Type B pancreatic cell (in vitro differentiated cells): ENCODE measurements at regions not wholly inside any gene's neighbourhood (a gene's known extent, or its start where the extent isn't known, plus 50 kb on each side); places are given as distances from the start of the nearest gene placed in this dataset.

Experiments used
- DNase-seq: peaks from one replicate; pipeline ENCODE4 v3.0.0; 2021; ENCODE audit warnings: mixed read lengths; ENCODE audit not compliant: unreplicated experiment; ENCODE audit errors: extremely low spot score
- H3K27ac Mint-ChIP-seq: 2 replicates; pipeline ENCODE4 v1.8.0; 2021; ENCODE audit warnings: mild to moderate bottlenecking, mixed read lengths
- H3K27me3 Mint-ChIP-seq: 2 replicates; pipeline ENCODE4 v1.8.0; 2021; ENCODE audit warnings: mixed read lengths
- H3K36me3 Mint-ChIP-seq: 2 replicates; pipeline ENCODE4 v1.8.0; 2021; ENCODE audit warnings: mixed read lengths
- H3K4me1 Mint-ChIP-seq: one replicate; pipeline ENCODE4 v1.8.0; 2021; ENCODE audit warnings: mixed read lengths; ENCODE audit not compliant: unreplicated experiment
- H3K4me3 Mint-ChIP-seq: 2 replicates; pipeline ENCODE4 v1.8.0; 2021; ENCODE audit warnings: mild to moderate bottlenecking, mixed read lengths
- H3K9me3 Mint-ChIP-seq: 2 replicates; pipeline ENCODE4 v1.8.0; 2021; ENCODE audit warnings: mixed read lengths
- TF ChIP-seq, protein P1 (sequence below): fragments of 200-600 bp; sonication (generic); conservative IDR thresholded peaks from 2 replicates; pipeline ENCODE4 v1.5.0; 2021; ENCODE audit warnings: antibody characterized with exemption, mild to moderate bottlenecking

DNA sequence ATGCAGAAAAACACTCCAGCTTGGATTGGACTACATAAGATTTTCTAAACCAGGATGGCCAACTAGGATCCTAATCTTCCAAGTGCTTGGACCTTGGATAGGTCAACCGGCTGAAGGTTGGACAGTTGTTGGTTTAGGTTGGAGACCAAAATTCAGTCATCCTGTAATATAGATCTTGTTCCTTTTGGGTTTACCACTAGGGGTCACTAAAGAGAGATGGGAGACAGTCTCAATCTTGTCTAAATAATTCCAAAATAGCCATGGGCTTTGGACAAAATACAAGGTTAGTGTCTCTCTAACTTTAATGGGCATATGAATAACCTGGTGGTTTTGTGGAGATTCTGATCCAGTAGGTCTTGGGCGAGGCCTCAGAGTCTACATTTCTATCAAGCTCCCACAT lies 148.7 kb upstream of the ERCC6L2 start:
- peaks cover 4% of the 10 kb centered on the region for H3K9me3 Mint-ChIP-seq
- H3K27me3 Mint-ChIP-seq: no peaks in the 10 kb centered on the region
- no peak overlapping the region for H3K4me3 Mint-ChIP-seq
- no peak overlapping the region for H3K27ac Mint-ChIP-seq
- peaks cover 6% of the 10 kb centered on the region for H3K4me1 Mint-ChIP-seq
- TF ChIP-seq, protein P1, sequence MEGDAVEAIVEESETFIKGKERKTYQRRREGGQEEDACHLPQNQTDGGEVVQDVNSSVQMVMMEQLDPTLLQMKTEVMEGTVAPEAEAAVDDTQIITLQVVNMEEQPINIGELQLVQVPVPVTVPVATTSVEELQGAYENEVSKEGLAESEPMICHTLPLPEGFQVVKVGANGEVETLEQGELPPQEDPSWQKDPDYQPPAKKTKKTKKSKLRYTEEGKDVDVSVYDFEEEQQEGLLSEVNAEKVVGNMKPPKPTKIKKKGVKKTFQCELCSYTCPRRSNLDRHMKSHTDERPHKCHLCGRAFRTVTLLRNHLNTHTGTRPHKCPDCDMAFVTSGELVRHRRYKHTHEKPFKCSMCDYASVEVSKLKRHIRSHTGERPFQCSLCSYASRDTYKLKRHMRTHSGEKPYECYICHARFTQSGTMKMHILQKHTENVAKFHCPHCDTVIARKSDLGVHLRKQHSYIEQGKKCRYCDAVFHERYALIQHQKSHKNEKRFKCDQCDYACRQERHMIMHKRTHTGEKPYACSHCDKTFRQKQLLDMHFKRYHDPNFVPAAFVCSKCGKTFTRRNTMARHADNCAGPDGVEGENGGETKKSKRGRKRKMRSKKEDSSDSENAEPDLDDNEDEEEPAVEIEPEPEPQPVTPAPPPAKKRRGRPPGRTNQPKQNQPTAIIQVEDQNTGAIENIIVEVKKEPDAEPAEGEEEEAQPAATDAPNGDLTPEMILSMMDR: peak; percentile 77
- no peaks in the 10 kb centered on the region for H3K36me3 Mint-ChIP-seq
- DNase-seq: no peak

DNA sequence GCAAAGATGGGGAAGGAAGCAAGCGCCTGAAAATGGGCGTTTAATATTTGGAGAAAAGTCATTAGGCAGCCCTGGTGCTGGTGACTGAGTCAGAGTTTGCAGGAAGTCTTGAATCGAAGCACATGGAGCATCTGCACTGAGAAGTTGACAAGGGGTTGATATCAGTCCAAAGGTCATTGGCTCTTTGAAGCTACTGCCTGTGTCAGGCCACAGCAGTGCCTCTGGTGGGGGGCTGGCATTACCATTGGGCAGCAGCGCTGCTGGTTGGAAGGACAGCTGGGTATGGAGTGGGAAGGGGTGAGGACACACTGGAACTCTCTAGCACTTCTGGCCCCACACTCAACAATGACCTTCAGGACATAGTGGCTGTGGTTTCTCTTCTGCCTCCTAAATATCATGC lies 150.4 kb upstream of the ERCC6L2 start:
- no peak overlapping the region for H3K4me3 Mint-ChIP-seq
- TF ChIP-seq, protein P1: no peak
- no peaks in the 10 kb centered on the region for H3K36me3 Mint-ChIP-seq
- DNase-seq: no peak
- H3K27me3 Mint-ChIP-seq: no peaks in the 10 kb centered on the region
- no peak overlapping the region for H3K27ac Mint-ChIP-seq
- H3K9me3 Mint-ChIP-seq: peaks cover 4% of the 10 kb centered on the region
- peaks cover 5% of the 10 kb centered on the region for H3K4me1 Mint-ChIP-seq

DNA sequence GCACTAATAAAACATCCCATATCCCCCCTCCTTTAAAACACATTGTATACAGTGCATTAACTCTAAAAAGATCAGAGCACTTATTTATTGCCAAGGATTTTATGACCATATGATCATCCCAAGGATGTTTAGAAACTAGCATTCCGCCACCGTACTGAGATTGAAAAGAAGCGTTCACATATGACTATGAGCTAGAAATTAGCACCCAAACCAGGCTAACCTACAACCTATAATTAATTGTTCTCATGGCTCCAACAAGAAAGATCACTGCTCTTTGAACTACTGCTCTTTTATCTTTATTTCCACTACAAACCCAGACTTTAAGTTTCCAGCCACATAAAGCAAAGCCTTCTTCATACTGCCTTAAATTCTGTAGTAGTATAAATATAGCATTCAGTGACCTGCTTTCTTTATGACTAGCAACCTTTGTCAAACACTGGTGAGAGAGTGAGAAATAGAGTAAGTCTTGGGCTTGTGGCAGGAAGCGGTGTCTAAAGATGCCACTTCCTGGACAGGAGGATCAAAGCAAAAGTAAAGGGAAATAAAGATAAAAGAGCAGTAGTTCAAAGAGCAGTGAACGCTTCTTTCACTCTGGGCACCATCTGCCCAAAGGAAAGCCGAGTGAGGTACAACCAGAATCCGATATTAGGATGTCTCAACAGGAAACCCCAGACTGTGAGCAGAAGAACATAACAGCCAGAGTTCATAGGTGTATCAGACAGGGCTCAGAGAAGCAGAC lies 151.1 kb upstream of the ERCC6L2 start:
- Mint-ChIP-seq H3K27me3 (no peaks in the 10 kb centered on the region), H3K9me3 (peaks cover 4% of the 10 kb centered on the region), H3K4me3 (no peak overlapping the region), H3K36me3 (no peaks in the 10 kb centered on the region), H3K27ac (no peak overlapping the region), H3K4me1 (peaks cover 5% of the 10 kb centered on the region)
- DNase-seq: no peak
- TF ChIP-seq, protein P1: no peak

DNA sequence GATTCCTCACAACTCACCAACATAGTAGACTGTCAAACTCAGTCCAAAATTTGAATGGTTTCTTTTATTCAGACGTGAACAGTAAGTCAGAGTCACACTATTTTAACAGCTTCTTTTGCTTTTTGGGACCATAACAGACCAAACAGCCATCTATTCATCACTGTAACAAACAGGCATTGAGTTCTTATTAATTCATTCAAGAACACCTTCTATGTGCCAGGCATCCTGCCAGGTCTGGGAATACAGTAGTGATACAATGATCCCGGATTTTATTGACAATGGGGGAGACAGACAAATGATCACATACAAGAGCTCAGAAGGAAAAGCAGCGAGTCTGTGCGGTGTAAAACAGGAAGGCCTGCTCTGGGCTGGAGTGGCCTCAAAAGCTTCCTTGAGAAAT lies 153.3 kb upstream of the ERCC6L2 start:
- DNase-seq: no peak
- TF ChIP-seq, protein P1: no peak
- Mint-ChIP-seq H3K27me3 (no peaks in the 10 kb centered on the region), H3K27ac (no peak overlapping the region), H3K9me3 (peaks cover 13% of the 10 kb centered on the region), H3K4me3 (no peak overlapping the region), H3K4me1 (peaks cover 5% of the 10 kb centered on the region), H3K36me3 (no peaks in the 10 kb centered on the region)

DNA sequence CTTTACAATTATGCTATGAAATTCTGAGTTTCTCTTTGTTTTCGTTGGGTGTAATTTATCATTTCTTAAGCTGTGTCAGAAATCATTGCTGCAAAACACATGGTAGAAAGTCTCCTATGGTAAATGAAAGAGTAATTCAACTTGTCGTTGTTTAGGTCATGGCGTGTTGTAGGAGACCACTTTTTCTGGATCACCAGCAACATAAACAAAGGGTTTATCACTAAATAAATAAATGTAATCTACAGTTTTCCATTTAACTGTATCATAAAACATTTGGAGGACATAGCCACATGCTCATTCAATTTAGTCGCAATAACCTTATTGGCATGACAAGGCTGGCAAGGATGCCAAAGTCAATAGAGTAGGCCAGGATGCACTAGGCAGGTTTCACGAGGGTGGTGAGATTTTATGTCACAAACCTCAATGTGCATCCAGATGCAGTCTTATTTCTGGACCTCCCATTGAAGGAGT lies 154.4 kb upstream of the ERCC6L2 start:
- no peak overlapping the region for H3K4me3 Mint-ChIP-seq
- H3K36me3 Mint-ChIP-seq: no peaks in the 10 kb centered on the region
- peaks cover 13% of the 10 kb centered on the region for H3K9me3 Mint-ChIP-seq
- no peaks in the 10 kb centered on the region for H3K27me3 Mint-ChIP-seq
- DNase-seq: no peak
- no peak overlapping the region for H3K27ac Mint-ChIP-seq
- H3K4me1 Mint-ChIP-seq: peaks cover 5% of the 10 kb centered on the region
- TF ChIP-seq, protein P1: no peak
